ENCODE measurements at regions not wholly inside any gene's neighbourhood (a gene's known extent, or its start where the extent isn't known, plus 50 kb on each side); places are given as distances from the start of the nearest gene placed in this dataset.

GRCh38 chr14:82403987-82404386, 870.3 kb upstream of the SEL1L start:
- H3K9me3 ChIP-seq = no peaks in the 10 kb centered on the region
- no peak overlapping the region for H3K4me3 ChIP-seq
- intact Hi-C loops (cut with DNase I) = no loop called here
- no peak for DNase-seq (ENCODE audit: low spot score)
- TF ChIP-seq CTCF (IDR thresholded peaks at IDR 0.05) (no peak), POLR2AphosphoS5 (IDR thresholded peaks at IDR 0.05) (no peak), POLR2A (IDR thresholded peaks at IDR 0.05) (no peak)
- H3K27me3 ChIP-seq (replicated peaks; ENCODE audit: insufficient read depth) = no peaks in the 10 kb centered on the region
- H3K27ac ChIP-seq = no peak overlapping the region
- no peaks in the 10 kb centered on the region for H3K4me1 ChIP-seq (replicated peaks)
- no peaks in the 10 kb centered on the region for H3K36me3 ChIP-seq

GRCh38 chr14:82410064-82410463, 876.4 kb upstream of the SEL1L start:
- TF ChIP-seq POLR2A (IDR thresholded peaks at IDR 0.05) (no peak), CTCF (IDR thresholded peaks at IDR 0.05) (no peak), POLR2AphosphoS5 (IDR thresholded peaks at IDR 0.05) (no peak)
- Histone ChIP-seq H3K4me3 (no peak overlapping the region), H3K27ac (no peak overlapping the region), H3K27me3 (replicated peaks; ENCODE audit: insufficient read depth) (no peaks in the 10 kb centered on the region), H3K36me3 (no peaks in the 10 kb centered on the region), H3K9me3 (no peaks in the 10 kb centered on the region), H3K4me1 (replicated peaks) (no peaks in the 10 kb centered on the region)
- 51% methylated on average over 1 of the region's 1 CpG for WGBS
- intact Hi-C loops (cut with DNase I) = no loop called here
- no peak for DNase-seq (ENCODE audit: low spot score)

- Histone ChIP-seq H3K4me1 (replicated peaks) (no peaks in the 10 kb centered on the region), H3K36me3 (no peaks in the 10 kb centered on the region), H3K4me3 (no peak overlapping the region), H3K27me3 (replicated peaks; ENCODE audit: insufficient read depth) (no peaks in the 10 kb centered on the region), H3K27ac (no peak overlapping the region), H3K9me3 (no peaks in the 10 kb centered on the region)
- TF ChIP-seq CTCF (IDR thresholded peaks at IDR 0.05) = no peak
- no peak for TF ChIP-seq POLR2A (IDR thresholded peaks at IDR 0.05)
- no peak for TF ChIP-seq POLR2AphosphoS5 (IDR thresholded peaks at IDR 0.05)
- DNase-seq (ENCODE audit: low spot score) = no peak
- intact Hi-C loops (cut with DNase I) = no loop called here
Measured at GRCh38 chr14:82411298-82411697, 877.6 kb upstream of the SEL1L start.

GRCh38 chr14:82412545-82412944, 878.9 kb upstream of the SEL1L start:
- Histone ChIP-seq H3K9me3 (no peaks in the 10 kb centered on the region), H3K27ac (no peak overlapping the region), H3K4me1 (replicated peaks) (no peaks in the 10 kb centered on the region), H3K27me3 (replicated peaks; ENCODE audit: insufficient read depth) (no peaks in the 10 kb centered on the region), H3K36me3 (no peaks in the 10 kb centered on the region), H3K4me3 (no peak overlapping the region)
- TF ChIP-seq POLR2A (IDR thresholded peaks at IDR 0.05) (no peak), POLR2AphosphoS5 (IDR thresholded peaks at IDR 0.05) (no peak), CTCF (IDR thresholded peaks at IDR 0.05) (no peak)
- intact Hi-C loops (cut with DNase I) = no loop called here
- 95% methylated on average over 1 of the region's 1 CpG for WGBS
- DNase-seq (ENCODE audit: low spot score) = no peak

GRCh38 chr14:82414853-82415539, 881.3 kb upstream of the SEL1L start:
- no peak overlapping the region for H3K4me3 ChIP-seq
- H3K27me3 ChIP-seq (replicated peaks; ENCODE audit: insufficient read depth) = no peaks in the 10 kb centered on the region
- H3K27ac ChIP-seq = no peak overlapping the region
- DNase-seq (ENCODE audit: low spot score) = no peak
- H3K4me1 ChIP-seq (replicated peaks) = no peaks in the 10 kb centered on the region
- 83% methylated on average over 1 of the region's 1 CpG for WGBS
- H3K36me3 ChIP-seq = no peaks in the 10 kb centered on the region
- no peaks in the 10 kb centered on the region for H3K9me3 ChIP-seq
- intact Hi-C loops (cut with DNase I) = no loop called here
- TF ChIP-seq POLR2A (IDR thresholded peaks at IDR 0.05) (no peak), POLR2AphosphoS5 (IDR thresholded peaks at IDR 0.05) (no peak)

All from prostate gland (tissue), 2 donors.